ENCODE measurements at regions not wholly inside any gene's neighbourhood (a gene's known extent, or its start where the extent isn't known, plus 50 kb on each side); places are given as distances from the start of the nearest gene placed in this dataset.

DNA sequence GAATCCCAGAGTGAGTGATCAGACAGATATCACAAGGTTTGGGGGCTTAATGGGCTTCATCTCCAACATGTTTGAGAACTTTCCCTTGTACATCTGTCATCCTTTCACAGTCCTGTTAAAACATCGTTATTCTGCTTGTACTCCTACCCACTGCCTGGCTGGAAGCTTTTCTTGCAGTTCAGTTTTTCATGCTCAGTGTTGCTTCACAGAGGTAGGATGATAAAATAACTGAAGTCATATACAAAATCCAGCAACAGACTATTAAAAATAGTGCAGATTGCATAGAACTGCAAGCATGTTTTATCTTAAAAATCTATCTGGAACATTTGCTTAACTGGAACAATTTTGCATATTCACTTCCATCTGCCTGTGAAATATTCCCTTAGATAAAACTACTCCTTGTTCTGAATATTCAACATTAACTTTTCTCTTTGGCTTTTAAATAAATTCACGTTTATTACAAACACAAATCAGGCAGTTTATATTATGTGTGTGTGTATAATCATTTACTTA is 579.6 kb upstream of the IGFBP7 start:
- no peak for DNase-seq (ENCODE audit: low read depth in 2 of 2)

DNA sequence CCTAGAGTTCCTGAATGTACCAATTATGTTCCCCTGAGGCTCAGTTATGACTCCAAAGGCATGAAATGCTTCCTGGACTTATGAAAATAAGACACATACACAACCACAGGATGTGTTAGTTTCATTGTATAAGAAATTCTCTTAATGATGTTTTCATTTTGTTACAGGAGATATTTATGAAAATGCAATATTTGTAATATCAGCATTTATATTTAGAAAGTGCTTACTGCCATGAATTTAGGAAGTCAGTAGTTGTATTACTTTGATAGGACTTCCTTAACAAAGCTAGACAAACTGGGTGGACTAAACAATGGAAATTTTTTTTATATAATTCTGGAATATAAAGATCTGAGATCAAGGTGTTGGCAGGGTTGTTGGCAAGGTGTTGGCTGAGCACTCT is 572.1 kb upstream of the IGFBP7 start:
- DNase-seq (ENCODE audit: low read depth in 2 of 2): no peak

- no peak for DNase-seq (ENCODE audit: low read depth in 2 of 2)
These were observed 569.8 kb upstream of the IGFBP7 start for GRCh38 chr4:57679969-57680368.

GRCh38 chr4:57676394-57676793 is 566.2 kb upstream of the IGFBP7 start:
- DNase-seq (ENCODE audit: low read depth in 2 of 2): no peak

GRCh38 chr4:57672846-57673433 is 562.8 kb upstream of the IGFBP7 start:
- DNase-seq (ENCODE audit: low read depth in 2 of 2): no peak

DNA sequence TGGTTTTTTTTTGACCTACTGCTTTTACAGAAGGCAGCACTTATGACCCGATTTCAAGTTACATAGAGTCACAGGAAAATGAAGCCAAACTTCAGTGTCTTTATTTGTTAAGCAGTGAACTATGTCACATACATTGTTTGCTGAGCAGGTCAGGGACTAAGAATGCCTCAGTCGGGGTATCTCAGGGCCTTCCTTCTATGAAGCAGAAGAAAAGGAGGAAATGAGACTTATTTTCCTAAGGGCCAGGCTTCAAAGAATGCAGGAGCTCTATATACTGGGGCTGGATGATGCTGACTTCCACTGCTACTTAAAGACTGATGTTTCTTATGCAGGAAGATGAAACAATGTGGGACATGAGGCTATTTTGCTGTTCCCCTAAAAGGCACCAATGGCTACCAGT is 558.4 kb upstream of the IGFBP7 start:
- DNase-seq (ENCODE audit: low read depth in 2 of 2): no peak

DNA sequence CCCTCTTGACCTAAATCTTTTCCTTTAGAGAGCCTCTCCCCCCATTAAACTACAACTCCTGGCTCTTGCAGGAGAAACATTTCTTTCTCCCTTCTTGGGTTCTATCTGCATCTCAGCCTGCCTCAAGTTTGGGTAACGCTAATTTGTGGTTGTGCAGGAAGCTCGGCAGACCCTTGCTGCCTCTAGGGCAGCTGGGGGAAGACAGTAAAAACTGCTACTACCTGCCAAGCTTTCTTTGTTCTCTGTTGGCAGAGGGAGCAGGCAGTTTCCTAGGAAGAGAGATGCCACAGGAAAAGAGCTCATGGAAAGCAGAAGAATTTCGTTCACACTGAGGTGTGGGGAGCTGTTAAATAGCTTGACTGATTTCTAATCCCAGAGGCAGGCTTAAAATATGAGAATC is 555.6 kb upstream of the IGFBP7 start:
- no peak for DNase-seq (ENCODE audit: low read depth in 2 of 2)

- DNase-seq (ENCODE audit: low read depth in 2 of 2): no peak
These were observed 551.4 kb upstream of the IGFBP7 start for GRCh38 chr4:57661517-57662090.

GRCh38 chr4:57658673-57659072 is 548.5 kb upstream of the IGFBP7 start:
- no peak for DNase-seq (ENCODE audit: low read depth in 2 of 2)

DNA sequence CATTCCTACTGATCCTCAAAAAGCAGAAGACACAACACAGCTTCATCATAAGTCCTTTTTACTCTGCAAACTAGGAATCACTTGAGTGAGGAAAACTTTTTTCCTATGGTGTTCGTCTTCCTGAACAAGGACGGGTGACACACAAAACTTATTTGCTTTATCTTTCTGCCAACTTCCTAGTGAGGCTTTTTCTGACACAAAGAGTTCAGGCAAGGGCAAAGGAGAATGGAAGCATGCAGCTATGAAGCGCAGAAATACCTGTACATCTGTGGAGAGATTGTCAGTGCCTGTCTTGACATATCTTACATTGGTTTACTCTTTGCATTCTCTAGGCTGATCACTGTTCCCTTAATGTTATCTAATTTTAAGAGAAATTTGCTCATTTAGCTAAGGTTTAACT is 548.0 kb upstream of the IGFBP7 start:
- DNase-seq (ENCODE audit: low read depth in 2 of 2): no peak

GRCh38 chr4:57655342-57655741 is 545.2 kb upstream of the IGFBP7 start:
- no peak for DNase-seq (ENCODE audit: low read depth in 2 of 2)

DNA sequence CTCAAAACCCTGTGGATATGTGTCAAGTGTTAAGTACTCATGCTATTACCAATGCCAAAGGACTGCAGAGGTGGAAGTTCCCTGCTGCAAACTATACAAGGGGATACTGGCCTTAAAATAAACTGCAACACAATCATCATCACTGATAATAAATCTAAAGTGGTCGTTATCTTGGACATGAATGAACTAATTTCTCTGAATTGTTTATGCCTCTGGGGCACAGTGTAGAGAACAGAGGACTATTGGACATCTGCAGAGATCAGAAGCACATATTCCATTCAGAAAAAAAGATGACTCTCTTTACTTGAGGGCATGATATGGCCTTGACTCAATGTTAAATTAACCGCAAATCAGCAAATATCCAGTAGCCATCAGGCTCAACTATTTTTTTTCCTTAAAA is 542.6 kb upstream of the IGFBP7 start:
- no peak for DNase-seq (ENCODE audit: low read depth in 2 of 2)

- no peak for DNase-seq (ENCODE audit: low read depth in 2 of 2)
These were observed 530.4 kb upstream of the IGFBP7 start for GRCh38 chr4:57640391-57641100.

DNA sequence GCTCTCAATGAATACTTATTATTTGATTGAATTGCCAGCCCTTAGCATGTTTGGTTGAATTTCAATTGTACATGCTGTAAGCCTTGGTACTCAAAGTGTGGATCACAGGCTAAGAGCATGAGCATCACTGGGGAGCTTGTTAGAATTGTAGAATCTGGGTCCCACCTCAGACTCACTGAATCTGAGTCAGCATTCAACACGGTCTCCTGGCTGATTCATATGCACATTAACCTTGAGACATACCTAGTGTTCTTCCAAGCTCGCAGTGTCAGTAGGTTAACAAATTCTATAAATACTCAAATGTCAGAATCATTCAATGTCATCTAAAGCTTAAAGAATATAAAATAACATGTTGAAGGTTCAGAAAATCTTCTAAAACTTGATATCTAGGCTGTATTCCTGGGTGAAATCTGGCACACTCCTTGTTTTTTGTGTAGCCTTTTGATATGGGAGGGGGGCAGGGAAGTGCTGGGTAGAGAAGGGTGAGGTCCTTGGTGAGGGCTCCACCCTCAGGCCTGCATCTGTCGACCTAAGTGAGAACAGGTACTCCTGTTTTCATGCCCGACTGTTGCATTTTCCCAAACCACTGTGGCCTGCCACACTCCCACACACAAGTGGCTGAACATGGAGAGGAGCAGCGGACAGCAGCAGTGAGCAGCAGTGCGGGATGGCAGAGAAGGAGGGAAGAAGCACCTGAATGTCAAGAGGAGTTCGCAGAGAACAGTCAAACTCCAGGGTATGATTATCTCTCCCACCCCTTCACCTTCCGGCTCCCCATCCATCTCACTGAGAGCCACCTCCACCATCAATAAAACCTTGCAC is 529.6 kb upstream of the IGFBP7 start:
- no peak for DNase-seq (ENCODE audit: low read depth in 2 of 2)

DNA sequence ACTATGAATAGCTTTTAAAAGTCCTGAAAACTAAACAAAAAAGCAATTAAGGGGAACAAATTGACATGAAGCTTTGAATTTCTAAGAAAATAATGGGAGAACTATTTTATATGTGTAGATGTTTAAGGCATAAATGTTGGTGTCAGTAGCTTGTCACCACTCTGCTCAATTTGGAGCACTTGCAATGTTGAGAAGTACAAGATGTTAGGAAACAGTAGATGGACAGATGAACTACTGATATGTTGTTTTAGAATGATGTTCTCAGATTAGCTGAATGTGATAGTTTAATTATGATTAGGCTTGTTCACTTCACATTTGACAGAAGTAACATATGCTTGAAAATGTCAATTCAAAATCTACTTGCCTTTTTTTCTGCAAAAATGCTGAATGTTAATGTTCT is 525.7 kb upstream of the IGFBP7 start:
- no peak for DNase-seq (ENCODE audit: low read depth in 2 of 2)

DNA sequence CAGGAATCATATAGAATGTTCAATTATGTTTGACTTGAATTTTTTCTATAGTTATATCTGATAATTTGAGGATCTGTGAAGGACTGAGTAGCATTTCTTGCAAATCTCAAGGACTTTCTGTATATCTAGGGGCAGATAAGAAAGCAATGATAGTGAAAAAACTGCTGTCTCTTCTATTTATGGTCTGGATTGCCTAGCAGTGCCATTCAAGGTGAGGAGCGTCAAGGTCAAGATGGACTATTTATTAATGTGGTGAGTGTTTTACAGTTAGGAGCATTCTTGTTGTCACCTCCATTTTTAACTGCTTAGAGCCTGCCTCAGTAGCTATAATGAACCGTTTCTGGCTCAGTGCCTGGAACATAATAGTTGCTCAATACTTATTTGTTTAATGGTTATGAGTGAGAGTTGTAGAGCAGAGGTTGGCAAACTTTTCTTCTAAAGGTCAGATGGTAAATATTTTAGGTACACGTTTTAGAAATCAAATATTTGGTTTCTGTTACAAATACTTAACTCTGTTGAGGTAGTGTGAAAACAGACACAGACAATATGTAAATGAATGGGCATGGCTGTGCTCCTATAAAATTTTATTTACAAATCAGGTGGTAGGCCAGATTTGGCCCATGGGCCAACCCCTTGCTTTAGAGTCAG is 523.2 kb upstream of the IGFBP7 start:
- DNase-seq (ENCODE audit: low read depth in 2 of 2): no peak

GRCh38 chr4:57632564-57632963 is 522.4 kb upstream of the IGFBP7 start:
- DNase-seq (ENCODE audit: low read depth in 2 of 2): no peak

GRCh38 chr4:57631147-57631546 is 521.0 kb upstream of the IGFBP7 start:
- no peak for DNase-seq (ENCODE audit: low read depth in 2 of 2)

DNA sequence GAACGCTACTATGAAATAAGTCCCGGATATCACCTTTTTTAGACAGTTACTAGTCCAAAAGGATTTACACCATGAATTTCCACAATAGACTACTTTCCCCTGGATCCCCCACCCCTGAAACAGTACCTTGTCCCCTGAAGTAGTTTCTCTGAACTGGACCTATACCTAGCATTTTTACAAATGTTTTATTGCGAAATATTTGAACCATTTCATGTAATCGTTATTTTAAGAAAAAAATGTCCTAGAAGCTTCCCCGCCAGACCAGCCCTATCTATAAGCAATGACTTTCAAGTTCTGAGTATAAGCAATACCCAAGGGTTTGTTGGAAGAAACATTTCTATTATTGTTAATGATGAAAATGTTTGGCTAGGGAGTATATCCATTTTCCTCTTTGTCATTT is 517.8 kb upstream of the IGFBP7 start:
- no peak for DNase-seq (ENCODE audit: low read depth in 2 of 2)

- DNase-seq (ENCODE audit: low read depth in 2 of 2): no peak
These were observed 504.2 kb upstream of the IGFBP7 start for GRCh38 chr4:57614257-57614932.

GRCh38 chr4:57612279-57612678 is 502.1 kb upstream of the IGFBP7 start:
- DNase-seq (ENCODE audit: low read depth in 2 of 2): no peak
